ENCODE measurements at regions not wholly inside any gene's neighbourhood (a gene's known extent, or its start where the extent isn't known, plus 50 kb on each side); places are given as distances from the start of the nearest gene placed in this dataset.
"Not testable (repeated sequence)": the region's sequence is repeated elsewhere in the genome, so short reads cannot be mapped to it uniquely, and the experiment has no call there.

DNA sequence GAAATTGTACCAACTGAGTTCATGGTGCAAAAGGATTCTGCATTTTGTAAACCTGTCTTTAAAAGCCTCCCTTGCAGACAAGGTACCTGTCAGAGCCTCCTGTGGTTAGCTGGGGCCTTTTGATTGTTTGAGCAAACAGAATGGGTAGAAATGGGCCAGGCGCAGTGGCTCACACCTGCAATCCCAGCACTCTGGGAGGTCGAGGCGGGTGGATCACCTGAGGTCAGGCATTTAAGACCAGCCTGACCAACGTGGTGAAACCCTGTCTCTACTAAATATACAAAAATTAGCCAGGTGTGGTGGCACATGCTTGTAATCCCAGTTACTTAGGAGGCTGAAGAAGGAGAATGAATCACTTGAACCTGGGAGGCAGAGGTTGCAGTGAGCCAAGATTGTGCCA lies 332.9 kb upstream of the ID2 start:
- H3K9me3 ChIP-seq (ENCODE audit: control insufficient read depth in 4 of 4, low read length in 3 of 4); H3K4me1 ChIP-seq (ENCODE audit: control insufficient read depth in 4 of 4, insufficient read depth in 4 of 4, low read length in 3 of 4); H3K36me3 ChIP-seq (ENCODE audit: control insufficient read depth in 4 of 4, insufficient read depth in 3 of 4, low read depth in 1 of 4, low read length in 3 of 4); H3K27me3 ChIP-seq (ENCODE audit: control insufficient read depth in 4 of 4, insufficient read depth in 4 of 4, low read length in 3 of 4); H3K9ac ChIP-seq (ENCODE audit: low read depth in 1 of 2, low read length in 2 of 2); H3K4me3 ChIP-seq (ENCODE audit: low read depth in 1 of 3, low read length in 3 of 3); DNase-seq (ENCODE audit: low spot score); H3K27ac ChIP-seq (ENCODE audit: low read depth in 1 of 2, low read length in 2 of 2): not testable (repeated sequence)
- WGBS = 79% methylated on average over 4 of the region's 4 CpGs

DNA sequence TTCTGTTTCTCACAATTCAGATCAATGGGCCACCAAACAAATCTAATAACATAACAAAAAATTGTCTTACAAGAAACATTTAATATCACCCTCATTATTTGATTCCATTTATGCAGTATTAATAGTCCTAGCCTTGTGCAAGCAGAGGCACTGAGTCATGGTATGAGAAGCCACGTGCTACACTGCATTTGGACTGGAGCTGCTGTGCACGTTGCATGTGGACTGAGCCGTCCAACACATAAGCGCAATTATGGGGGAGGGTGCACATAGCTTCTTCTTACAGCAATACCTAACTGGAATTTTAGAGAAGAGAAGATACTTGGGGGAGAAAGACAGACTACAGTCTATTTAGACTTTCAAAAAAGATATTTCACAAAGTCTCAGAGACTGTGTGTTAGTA lies 329.6 kb upstream of the ID2 start:
- WGBS = 94% methylated on average over 4 of the region's 4 CpGs
- no peak for DNase-seq (ENCODE audit: low spot score)
- H3K4me1 ChIP-seq (ENCODE audit: control insufficient read depth in 4 of 4, insufficient read depth in 4 of 4, low read length in 3 of 4) = no peaks in the 10 kb centered on the region
- no peak overlapping the region for H3K27ac ChIP-seq (ENCODE audit: low read depth in 1 of 2, low read length in 2 of 2)
- H3K9me3 ChIP-seq (ENCODE audit: control insufficient read depth in 4 of 4, low read length in 3 of 4) = peaks cover 0 to 2% (median 0%) of the 10 kb centered on the region in 4 donors
- H3K36me3 ChIP-seq (ENCODE audit: control insufficient read depth in 4 of 4, insufficient read depth in 3 of 4, low read depth in 1 of 4, low read length in 3 of 4) = peaks cover 0 to 2% (median 0%) of the 10 kb centered on the region in 4 donors
- no peak overlapping the region for H3K9ac ChIP-seq (ENCODE audit: low read depth in 1 of 2, low read length in 2 of 2)
- no peaks in the 10 kb centered on the region for H3K27me3 ChIP-seq (ENCODE audit: control insufficient read depth in 4 of 4, insufficient read depth in 4 of 4, low read length in 3 of 4)
- no peak for TF ChIP-seq FOXA1 (IDR thresholded peaks at IDR 0.05)
- no peak for TF ChIP-seq SP1 (IDR thresholded peaks at IDR 0.05)
- TF ChIP-seq GABPA (IDR thresholded peaks at IDR 0.05 in 1 of 2, conservative IDR thresholded peaks at IDR 0.05 in 1 of 2) = no peak
- TF ChIP-seq RAD21 (IDR thresholded peaks at IDR 0.05) = no peak
- TF ChIP-seq MAX (IDR thresholded peaks at IDR 0.05) = no peak
- TF ChIP-seq, protein P1, sequence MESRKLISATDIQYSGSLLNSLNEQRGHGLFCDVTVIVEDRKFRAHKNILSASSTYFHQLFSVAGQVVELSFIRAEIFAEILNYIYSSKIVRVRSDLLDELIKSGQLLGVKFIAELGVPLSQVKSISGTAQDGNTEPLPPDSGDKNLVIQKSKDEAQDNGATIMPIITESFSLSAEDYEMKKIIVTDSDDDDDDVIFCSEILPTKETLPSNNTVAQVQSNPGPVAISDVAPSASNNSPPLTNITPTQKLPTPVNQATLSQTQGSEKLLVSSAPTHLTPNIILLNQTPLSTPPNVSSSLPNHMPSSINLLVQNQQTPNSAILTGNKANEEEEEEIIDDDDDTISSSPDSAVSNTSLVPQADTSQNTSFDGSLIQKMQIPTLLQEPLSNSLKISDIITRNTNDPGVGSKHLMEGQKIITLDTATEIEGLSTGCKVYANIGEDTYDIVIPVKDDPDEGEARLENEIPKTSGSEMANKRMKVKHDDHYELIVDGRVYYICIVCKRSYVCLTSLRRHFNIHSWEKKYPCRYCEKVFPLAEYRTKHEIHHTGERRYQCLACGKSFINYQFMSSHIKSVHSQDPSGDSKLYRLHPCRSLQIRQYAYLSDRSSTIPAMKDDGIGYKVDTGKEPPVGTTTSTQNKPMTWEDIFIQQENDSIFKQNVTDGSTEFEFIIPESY (IDR thresholded peaks at IDR 0.05) = no peak
- TF ChIP-seq JUND (IDR thresholded peaks at IDR 0.05) = no peak
- TF ChIP-seq FOXA2 (IDR thresholded peaks at IDR 0.05) = no peak
- no peak for TF ChIP-seq RXRA (IDR thresholded peaks at IDR 0.05)
- no peak for TF ChIP-seq HNF4G (IDR thresholded peaks at IDR 0.05)
- no peak for TF ChIP-seq REST (IDR thresholded peaks at IDR 0.05)
- TF ChIP-seq CTCF (IDR thresholded peaks at IDR 0.05; ENCODE audit: low read depth, low read length, missing input control) = no peak
- no peak for TF ChIP-seq HNF4A (conservative IDR thresholded peaks at IDR 0.05)
- no peak for TF ChIP-seq EGR1 (IDR thresholded peaks at IDR 0.05; ENCODE audit: low read depth in 2 of 2)
- no peak overlapping the region for H3K4me3 ChIP-seq (ENCODE audit: low read depth in 1 of 3, low read length in 3 of 3)
